Activated T-cell treated with anti-CD3 and anti-CD28 coated beads, Interleukin-2, amount 50 U/mL, for 4 hours (primary cell): ENCODE measurements at regions not wholly inside any gene's neighbourhood (a gene's known extent, or its start where the extent isn't known, plus 50 kb on each side); places are given as distances from the start of the nearest gene placed in this dataset.

Experiments
- ATAC-seq, 2 donors: fragments of 200-7000 bp; cut with Tn5 transposase; one replicate each; pipeline ENCODE4 v1.10.0; 2021
- DNase-seq: peaks from one replicate; pipeline ENCODE4 v3.0.0-alpha.2; 2020
- H3K27me3 Mint-ChIP-seq: one replicate; pipeline ENCODE4 v1.8.0; 2021; ENCODE audit warnings: low read depth, mixed read lengths
- H3K36me3 Mint-ChIP-seq: one replicate; pipeline ENCODE4 v1.8.0; 2022; ENCODE audit warnings: mixed read lengths; ENCODE audit not compliant: insufficient read depth
- H3K4me1 Mint-ChIP-seq: one replicate; pipeline ENCODE4 v1.8.0; 2021; ENCODE audit warnings: low read depth, mixed read lengths
- H3K4me3 Mint-ChIP-seq: one replicate; pipeline ENCODE4 v1.8.0; 2021; ENCODE audit warnings: mild to moderate bottlenecking, moderate library complexity, mixed read lengths
- H3K9me3 Mint-ChIP-seq: one replicate; pipeline ENCODE4 v1.8.0; 2021; ENCODE audit warnings: mixed read lengths

DNA sequence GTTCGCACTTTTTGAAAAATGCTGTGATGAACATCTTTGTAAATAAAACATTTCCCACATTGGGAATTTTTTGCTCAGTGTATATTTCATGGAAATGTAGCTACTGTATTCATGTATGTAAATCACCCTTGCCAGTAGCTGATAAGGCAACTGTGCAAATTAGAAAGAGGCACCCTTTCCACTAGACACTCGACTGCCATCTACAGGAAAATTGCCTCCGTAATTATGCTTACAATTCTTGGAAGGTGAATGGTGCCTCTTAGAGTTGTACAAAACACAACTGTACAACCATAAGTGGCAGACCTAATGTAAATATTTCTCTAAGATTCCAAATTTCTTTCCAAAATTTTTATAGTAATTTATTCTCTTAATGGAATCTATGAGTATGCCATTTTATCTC lies 491.7 kb downstream of the CCSER2 start:
- Mint-ChIP-seq H3K27me3 (peaks cover 8% of the 10 kb centered on the region), H3K36me3 (no peaks in the 10 kb centered on the region), H3K4me3 (no peak overlapping the region)

DNA sequence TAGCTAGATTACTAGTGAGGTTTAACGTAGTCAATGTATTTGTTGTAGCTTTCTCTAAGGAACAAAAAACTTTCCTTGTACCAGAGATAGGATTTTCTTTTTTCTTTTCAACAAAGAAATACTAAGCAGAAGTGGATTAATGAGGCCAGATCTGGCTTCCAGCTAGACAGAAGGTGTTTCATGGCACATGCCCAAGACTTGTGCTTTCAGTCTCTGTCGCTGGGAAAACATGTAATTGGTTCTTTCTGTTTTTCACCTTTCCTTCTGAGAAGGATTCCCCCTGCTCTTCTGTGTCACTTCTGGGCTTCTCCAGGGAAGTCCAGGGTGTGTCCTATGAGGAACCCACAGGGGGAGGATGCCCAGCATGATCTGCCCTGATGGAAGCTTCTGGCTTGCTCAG lies 492.2 kb downstream of the CCSER2 start:
- no peaks in the 10 kb centered on the region for H3K36me3 Mint-ChIP-seq
- H3K27me3 Mint-ChIP-seq, result peaks cover 8% of the 10 kb centered on the region
- DNase-seq (no peak), ATAC-seq (no peak)
- H3K4me3 Mint-ChIP-seq, result no peak overlapping the region
- H3K9me3 Mint-ChIP-seq, result no peaks in the 10 kb centered on the region
- no peaks in the 10 kb centered on the region for H3K4me1 Mint-ChIP-seq

More for the DNA sequence above, 491.7 kb downstream of the CCSER2 start:
- no peaks in the 10 kb centered on the region for H3K9me3 Mint-ChIP-seq
- H3K4me1 Mint-ChIP-seq, result no peaks in the 10 kb centered on the region
- DNase-seq, result no peak
- no peak for ATAC-seq

GRCh38 chr10:84822931-84823630 lies 494.7 kb downstream of the CCSER2 start:
- no peak for DNase-seq
- Mint-ChIP-seq H3K36me3 (no peaks in the 10 kb centered on the region), H3K9me3 (no peaks in the 10 kb centered on the region), H3K4me3 (no peak overlapping the region), H3K27me3 (peaks cover 6% of the 10 kb centered on the region), H3K4me1 (no peaks in the 10 kb centered on the region)
- no peak for ATAC-seq

- Mint-ChIP-seq H3K4me1 (no peaks in the 10 kb centered on the region), H3K36me3 (no peaks in the 10 kb centered on the region), H3K4me3 (no peak overlapping the region), H3K27me3 (peaks cover 2% of the 10 kb centered on the region), H3K9me3 (no peaks in the 10 kb centered on the region)
- ATAC-seq, result no peak
- DNase-seq, result no peak
Measured at GRCh38 chr10:84824525-84824924, 496.1 kb downstream of the CCSER2 start.

- ATAC-seq (no peak), DNase-seq (no peak)
- Mint-ChIP-seq H3K36me3 (no peaks in the 10 kb centered on the region), H3K4me1 (no peaks in the 10 kb centered on the region), H3K9me3 (no peaks in the 10 kb centered on the region), H3K27me3 (peaks cover 2% of the 10 kb centered on the region), H3K4me3 (no peak overlapping the region)
Measured at GRCh38 chr10:84825330-84825729, 496.9 kb downstream of the CCSER2 start.

GRCh38 chr10:84826704-84827103 lies 498.3 kb downstream of the CCSER2 start:
- H3K36me3 Mint-ChIP-seq, result no peaks in the 10 kb centered on the region
- peaks cover 4% of the 10 kb centered on the region for H3K27me3 Mint-ChIP-seq
- no peak for ATAC-seq

DNA sequence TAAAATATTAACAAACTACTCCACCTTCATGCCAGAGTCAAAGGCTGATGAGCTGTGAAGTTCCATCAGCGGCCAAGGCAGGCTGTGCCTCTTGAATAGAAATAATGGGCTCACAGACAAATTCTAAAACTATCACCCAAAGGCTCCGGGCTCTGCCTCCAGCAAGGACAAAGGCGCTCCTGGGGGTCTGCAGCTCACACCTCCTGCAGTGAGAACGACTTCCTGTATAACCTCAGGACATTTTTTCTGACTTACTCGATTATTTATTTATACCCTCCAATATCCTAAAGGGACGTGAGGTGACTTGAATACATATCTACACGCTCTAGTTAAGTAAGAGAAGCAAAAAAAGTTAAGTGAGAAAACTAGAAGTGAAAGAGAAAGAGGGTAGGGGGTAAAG lies 500.7 kb downstream of the CCSER2 start:
- no peaks in the 10 kb centered on the region for H3K36me3 Mint-ChIP-seq
- H3K9me3 Mint-ChIP-seq, result no peaks in the 10 kb centered on the region
- no peaks in the 10 kb centered on the region for H3K4me1 Mint-ChIP-seq

More at GRCh38 chr10:84826704-84827103, 498.3 kb downstream of the CCSER2 start:
- no peak for DNase-seq
- Mint-ChIP-seq H3K4me1 (no peaks in the 10 kb centered on the region), H3K9me3 (no peaks in the 10 kb centered on the region), H3K4me3 (no peak overlapping the region)

DNA sequence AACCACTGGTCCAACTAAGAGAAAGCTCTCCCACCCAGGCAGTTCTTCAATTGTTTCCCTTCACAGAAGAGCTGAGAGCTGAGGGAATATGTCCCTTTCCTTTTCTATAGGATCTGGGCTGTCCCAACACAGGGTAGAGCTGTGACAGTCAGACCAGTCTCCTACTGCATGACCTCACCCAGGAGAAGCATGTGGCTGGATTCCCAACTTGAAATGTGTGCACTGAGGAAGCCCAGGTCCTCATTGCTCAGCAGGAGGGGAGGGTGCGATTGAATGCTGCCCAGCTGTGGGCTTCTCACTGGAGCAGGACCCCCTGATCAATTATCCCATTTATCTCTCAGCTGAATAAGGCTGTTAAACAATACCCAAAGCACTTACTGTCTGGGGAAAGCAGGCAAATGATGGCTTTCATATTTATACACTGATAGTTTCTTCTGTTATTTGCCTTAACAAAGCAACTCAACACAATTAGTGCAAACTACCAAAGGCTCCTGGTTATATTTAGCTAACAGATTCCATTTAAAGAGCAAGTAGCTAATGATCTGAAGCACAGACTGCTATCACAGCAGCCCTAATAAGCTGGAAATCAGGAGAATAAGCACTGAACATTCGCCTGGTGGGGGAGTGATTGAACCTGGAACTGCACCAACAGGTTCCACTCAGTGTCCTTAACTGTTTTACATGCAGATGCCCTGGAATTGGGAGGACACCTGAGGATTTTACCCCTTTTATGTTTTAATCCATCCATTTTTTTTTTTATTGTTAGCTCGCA lies 508.8 kb downstream of the CCSER2 start:
- Mint-ChIP-seq H3K36me3 (no peaks in the 10 kb centered on the region), H3K4me1 (no peaks in the 10 kb centered on the region), H3K27me3 (no peaks in the 10 kb centered on the region), H3K9me3 (no peaks in the 10 kb centered on the region), H3K4me3 (no peak overlapping the region)
- ATAC-seq (no peak), DNase-seq (no peak)

More for the DNA sequence above, 500.7 kb downstream of the CCSER2 start:
- no peak for DNase-seq
- Mint-ChIP-seq H3K27me3 (peaks cover 2% of the 10 kb centered on the region), H3K4me3 (no peak overlapping the region)
- ATAC-seq, result no peak

- no peak for DNase-seq
- no peaks in the 10 kb centered on the region for H3K27me3 Mint-ChIP-seq
- no peak overlapping the region for H3K4me3 Mint-ChIP-seq
- H3K36me3 Mint-ChIP-seq, result no peaks in the 10 kb centered on the region
- ATAC-seq, result no peak
- no peaks in the 10 kb centered on the region for H3K4me1 Mint-ChIP-seq
- no peaks in the 10 kb centered on the region for H3K9me3 Mint-ChIP-seq
Measured at GRCh38 chr10:84837877-84838276, 509.5 kb downstream of the CCSER2 start.

DNA sequence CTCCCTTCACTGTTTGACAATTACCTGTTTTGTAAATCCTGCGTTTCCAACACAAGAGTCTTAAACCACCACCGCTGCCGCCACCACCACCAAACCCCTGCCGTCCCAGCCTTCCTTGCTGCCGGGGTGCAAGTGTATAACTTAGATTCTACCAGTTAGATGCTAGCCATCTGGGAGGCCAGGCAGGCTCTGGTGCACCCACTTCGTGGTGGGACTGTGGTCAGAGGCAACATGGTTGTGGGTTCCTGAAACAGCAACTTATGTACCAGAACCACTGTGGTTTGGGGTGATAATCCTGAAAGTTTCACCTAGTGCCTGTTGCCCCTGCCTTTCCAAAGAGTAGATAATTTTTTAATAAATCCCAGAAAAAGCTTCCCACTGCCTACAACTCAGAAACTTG lies 510.5 kb downstream of the CCSER2 start:
- no peak for DNase-seq
- Mint-ChIP-seq H3K36me3 (no peaks in the 10 kb centered on the region), H3K4me3 (no peak overlapping the region), H3K27me3 (peaks cover 3% of the 10 kb centered on the region), H3K9me3 (no peaks in the 10 kb centered on the region), H3K4me1 (no peaks in the 10 kb centered on the region)
- ATAC-seq, result no peak

- H3K27me3 Mint-ChIP-seq, result peaks cover 3% of the 10 kb centered on the region
- ATAC-seq, result no peak
- H3K4me3 Mint-ChIP-seq, result no peak overlapping the region
Measured at GRCh38 chr10:84842593-84842992, 514.2 kb downstream of the CCSER2 start.

GRCh38 chr10:84844461-84844860 lies 516.1 kb downstream of the CCSER2 start:
- H3K4me1 Mint-ChIP-seq, result no peaks in the 10 kb centered on the region
- H3K9me3 Mint-ChIP-seq, result no peaks in the 10 kb centered on the region

More at GRCh38 chr10:84842593-84842992, 514.2 kb downstream of the CCSER2 start:
- no peaks in the 10 kb centered on the region for H3K9me3 Mint-ChIP-seq
- no peak for DNase-seq
- no peaks in the 10 kb centered on the region for H3K4me1 Mint-ChIP-seq
- no peaks in the 10 kb centered on the region for H3K36me3 Mint-ChIP-seq

DNA sequence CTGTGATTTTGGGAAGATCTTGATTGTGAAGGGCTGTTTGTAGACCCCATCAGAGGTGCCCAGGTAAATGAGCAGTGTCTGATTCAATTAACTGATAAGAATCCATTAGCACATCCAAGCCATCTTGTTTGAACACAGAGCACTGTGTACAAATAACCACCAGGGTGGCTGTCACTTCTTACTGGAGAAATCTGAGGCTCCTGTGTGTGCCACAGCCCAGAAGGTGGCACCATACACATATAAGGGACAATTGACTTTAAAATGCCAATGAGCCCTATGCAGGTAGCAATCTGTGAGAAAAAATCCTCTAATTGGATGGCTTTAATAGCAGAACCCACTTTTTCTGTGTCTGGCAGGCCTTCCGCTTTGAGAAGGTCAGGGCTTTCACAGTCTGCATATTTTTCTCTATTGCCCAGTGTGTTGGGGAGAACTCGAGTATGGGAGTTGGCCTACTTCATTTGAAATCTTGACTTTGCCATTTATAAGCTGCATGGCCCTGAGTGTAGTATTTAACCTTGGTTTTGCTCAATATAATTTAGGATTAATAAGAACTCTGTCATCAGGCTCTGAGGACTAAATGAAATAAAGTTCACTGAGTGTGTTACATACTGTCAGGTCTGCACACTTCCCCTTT lies 517.4 kb downstream of the CCSER2 start:
- no peaks in the 10 kb centered on the region for H3K4me1 Mint-ChIP-seq
- peaks cover 3% of the 10 kb centered on the region for H3K27me3 Mint-ChIP-seq
- H3K4me3 Mint-ChIP-seq, result no peak overlapping the region
- DNase-seq (no peak), ATAC-seq (no peak)
- H3K36me3 Mint-ChIP-seq, result no peaks in the 10 kb centered on the region
- H3K9me3 Mint-ChIP-seq, result no peaks in the 10 kb centered on the region

More at GRCh38 chr10:84844461-84844860, 516.1 kb downstream of the CCSER2 start:
- H3K27me3 Mint-ChIP-seq, result peaks cover 3% of the 10 kb centered on the region
- ATAC-seq (no peak), DNase-seq (no peak)
- no peaks in the 10 kb centered on the region for H3K36me3 Mint-ChIP-seq
- no peak overlapping the region for H3K4me3 Mint-ChIP-seq

DNA sequence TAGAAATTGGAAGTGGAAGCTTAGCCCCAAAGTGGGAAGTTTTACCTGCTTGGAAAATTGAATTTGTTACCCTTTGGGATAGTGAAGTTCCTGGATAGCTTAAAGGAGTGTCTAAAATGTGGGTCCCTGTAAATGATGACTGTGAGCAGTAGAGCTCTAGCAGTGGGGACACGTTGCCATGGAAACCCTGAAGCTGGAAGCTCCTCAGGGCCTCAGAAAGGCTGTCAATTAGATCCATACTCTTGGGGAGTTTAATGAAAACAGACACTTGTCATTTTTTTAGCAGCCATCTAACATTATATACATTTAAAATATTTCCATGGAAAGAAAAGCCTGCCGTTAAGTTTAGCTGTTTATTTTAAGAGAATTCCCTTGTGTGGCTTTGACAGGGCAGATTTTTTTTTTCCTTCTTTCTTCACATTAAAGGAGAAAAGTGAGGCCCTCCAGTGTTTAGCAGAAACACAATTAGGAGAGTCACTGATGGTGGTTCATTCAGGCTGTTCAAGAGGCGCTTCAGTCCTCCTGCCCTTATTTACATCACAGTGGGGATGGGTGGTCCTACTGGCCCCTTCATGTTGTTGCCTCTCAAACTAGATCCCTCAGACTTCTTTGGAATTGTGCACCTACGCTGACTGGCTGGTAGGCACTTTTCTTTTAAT lies 518.4 kb downstream of the CCSER2 start:
- no peaks in the 10 kb centered on the region for H3K36me3 Mint-ChIP-seq
- DNase-seq (no peak), ATAC-seq (no peak)
- H3K4me3 Mint-ChIP-seq, result no peak overlapping the region
- H3K4me1 Mint-ChIP-seq, result no peaks in the 10 kb centered on the region
- no peaks in the 10 kb centered on the region for H3K9me3 Mint-ChIP-seq
- H3K27me3 Mint-ChIP-seq, result peaks cover 6% of the 10 kb centered on the region
